Gastrocnemius medialis (tissue), 4 donors: ENCODE measurements at regions not wholly inside any gene's neighbourhood (a gene's known extent, or its start where the extent isn't known, plus 50 kb on each side); places are given as distances from the start of the nearest gene placed in this dataset.

Source experiments
- ATAC-seq, 2 donors: fragments of 150-250 bp; one replicate each; pipeline ENCODE4 v1.9.1; 2016
- DNase-seq, 2 donors: peaks; one replicate each; pipeline ENCODE4 v3.0.0-alpha.2; 2019
- H3K27ac ChIP-seq, 4 donors: fragments of 200-600 bp; sonication (generic); 1 replicate in 1 of 4; 2 replicates in 3 of 4; pipeline ENCODE4 v1.5.1; 2016 to 2018; ENCODE audit warnings: mild to moderate bottlenecking in 2 of 4, moderate library complexity in 1 of 4
- H3K27me3 ChIP-seq, 3 donors: fragments of 200-600 bp; sonication (generic) in 2 of 3; 1 replicate in 1 of 3; 2 replicates in 2 of 3; pipeline versions ENCODE4 v1.5.1 to v1.6.0; 2016 to 2019; ENCODE audit warnings: mild to moderate bottlenecking in 1 of 3, moderate library complexity in 1 of 3
- H3K36me3 ChIP-seq, 2 donors: fragments of 200-600 bp; sonication (generic) in 1 of 2; one replicate each; pipeline ENCODE4 v1.5.1; 2017 to 2018
- H3K4me1 ChIP-seq, 2 donors: fragments of 200-600 bp; sonication (generic) in 1 of 2; one replicate each; pipeline ENCODE4 v1.5.1; 2016 to 2017; ENCODE audit warnings: mild to moderate bottlenecking in 2 of 2
- H3K4me3 ChIP-seq, 4 donors: fragments of 200-600 bp; sonication (generic) in 3 of 4; 1 replicate in 1 of 4; 2 replicates in 3 of 4; pipeline ENCODE4 v1.5.1; 2016 to 2019; ENCODE audit warnings: mild to moderate bottlenecking in 2 of 4
- H3K9me3 ChIP-seq, 3 donors: fragments of 200-600 bp; sonication (generic) in 2 of 3; 1 replicate in 1 of 3; 2 replicates in 2 of 3; pipeline ENCODE4 v1.5.1; 2016 to 2019
- POLR2A ChIP-seq, 2 donors: fragments of 450-650 bp; IDR thresholded peaks; one replicate each; pipeline ENCODE4 v1.6.1; 2017; ENCODE audit warnings: antibody characterized with exemption in 2 of 2, mild to moderate bottlenecking in 2 of 2, moderate library complexity in 2 of 2
- in situ Hi-C, 4 donors: fragments of 200-750 bp; cut with MboI; loops; one replicate each; pipeline versions ENCODE4 v1.15.0 to v1.8.0; 2017; ENCODE audit warnings: low sequenced_read_pairs in 4 of 4
- intact Hi-C: fragments of 100-400 bp; cut with DNase I; formaldehyde crosslinking; loops from one replicate; pipeline ENCODE4 v1.15.1; 2023; ENCODE audit warnings: low total_unique reads
- TF ChIP-seq, protein P1 (sequence below), 5 experiments: fragments of 450-650 bp in 3 of 5; fragments of 200-600 bp in 2 of 5; sonication (generic) in 2 of 5; IDR thresholded peaks in 4 of 5; conservative IDR thresholded peaks in 1 of 5; 1 replicate in 4 of 5; 2 replicates in 1 of 5; pipeline ENCODE4 v1.5.1; 2016 to 2019; ENCODE audit warnings: antibody characterized with exemption in 5 of 5, mild to moderate bottlenecking in 3 of 5, moderate library complexity in 3 of 5

DNA sequence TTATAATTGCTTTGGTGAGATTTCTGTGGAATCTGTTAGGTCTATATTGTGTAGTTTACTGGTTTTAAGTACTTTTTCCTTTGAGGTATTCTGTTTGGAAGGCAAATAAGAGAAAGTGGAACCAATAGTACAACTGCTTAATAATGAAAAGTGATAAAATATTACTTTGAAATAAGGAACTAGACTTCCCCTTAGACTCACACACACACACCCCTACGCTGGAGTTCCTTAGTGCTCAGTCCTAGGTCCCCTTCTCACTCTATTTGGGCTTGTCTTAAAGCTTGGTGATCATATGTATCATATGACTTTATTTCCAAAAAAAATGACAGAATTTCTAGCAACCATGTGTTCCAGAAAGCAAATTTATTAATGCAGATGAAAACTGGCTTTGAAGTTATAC lies 494.0 kb upstream of the TGFBR2 start:
- Histone ChIP-seq H3K9me3 (no peaks in the 10 kb centered on the region), H3K36me3 (no peaks in the 10 kb centered on the region), H3K27me3 (no peaks in the 10 kb centered on the region), H3K4me1 (no peaks in the 10 kb centered on the region), H3K4me3 (no peak overlapping the region), H3K27ac (no peak overlapping the region)
- DNase-seq, result no peak
- TF ChIP-seq, protein P1, sequence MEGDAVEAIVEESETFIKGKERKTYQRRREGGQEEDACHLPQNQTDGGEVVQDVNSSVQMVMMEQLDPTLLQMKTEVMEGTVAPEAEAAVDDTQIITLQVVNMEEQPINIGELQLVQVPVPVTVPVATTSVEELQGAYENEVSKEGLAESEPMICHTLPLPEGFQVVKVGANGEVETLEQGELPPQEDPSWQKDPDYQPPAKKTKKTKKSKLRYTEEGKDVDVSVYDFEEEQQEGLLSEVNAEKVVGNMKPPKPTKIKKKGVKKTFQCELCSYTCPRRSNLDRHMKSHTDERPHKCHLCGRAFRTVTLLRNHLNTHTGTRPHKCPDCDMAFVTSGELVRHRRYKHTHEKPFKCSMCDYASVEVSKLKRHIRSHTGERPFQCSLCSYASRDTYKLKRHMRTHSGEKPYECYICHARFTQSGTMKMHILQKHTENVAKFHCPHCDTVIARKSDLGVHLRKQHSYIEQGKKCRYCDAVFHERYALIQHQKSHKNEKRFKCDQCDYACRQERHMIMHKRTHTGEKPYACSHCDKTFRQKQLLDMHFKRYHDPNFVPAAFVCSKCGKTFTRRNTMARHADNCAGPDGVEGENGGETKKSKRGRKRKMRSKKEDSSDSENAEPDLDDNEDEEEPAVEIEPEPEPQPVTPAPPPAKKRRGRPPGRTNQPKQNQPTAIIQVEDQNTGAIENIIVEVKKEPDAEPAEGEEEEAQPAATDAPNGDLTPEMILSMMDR (IDR thresholded peaks at IDR 0.05 in 4 of 5, conservative IDR thresholded peaks at IDR 0.05 in 1 of 5), result no peak
- TF ChIP-seq POLR2A (IDR thresholded peaks at IDR 0.05), result no peak
- in situ Hi-C loops (loop anchor here in 3 of 4 donors (5.0 to 10.0 kb wide), 3 partner anchors 85 to 582 kb away; no protein-coding TSS in a partner anchor), intact Hi-C loops (loop anchor here (2.0 kb wide), 1 partner anchor 86 kb away; no protein-coding TSS in a partner anchor)
- no peak for ATAC-seq

DNA sequence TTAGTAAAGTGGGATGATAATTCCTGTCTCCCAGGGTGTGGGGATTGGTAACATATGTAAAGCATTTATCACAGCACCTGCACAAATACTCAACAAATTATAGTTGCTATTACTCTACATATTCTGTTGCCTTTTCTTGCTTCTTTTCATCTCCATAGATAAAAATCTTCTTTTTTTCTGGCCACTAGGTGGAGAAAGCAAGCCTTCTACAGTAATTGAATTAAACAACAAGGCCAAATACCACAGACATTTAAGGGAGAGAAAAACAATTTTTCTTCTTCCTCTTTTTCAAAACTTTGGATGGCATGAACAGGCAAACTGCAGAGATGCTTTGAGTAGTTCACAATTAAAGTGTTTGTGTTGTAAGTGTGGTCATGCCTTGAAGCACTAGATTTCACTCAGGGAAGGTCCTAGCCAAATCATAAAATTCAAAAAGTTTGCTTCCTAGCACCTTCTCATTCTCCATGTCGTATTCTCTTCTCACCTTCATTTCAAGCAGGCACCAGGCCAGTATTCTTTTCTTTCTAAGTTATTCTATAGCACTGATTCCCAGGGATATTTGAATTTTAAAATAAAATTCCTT lies 493.4 kb upstream of the TGFBR2 start:
- intact Hi-C loops (loop anchor here (2.0 kb wide), 1 partner anchor 86 kb away; no protein-coding TSS in a partner anchor), in situ Hi-C loops (loop anchor here in 3 of 4 donors (5.0 to 10.0 kb wide), 3 partner anchors 84 to 582 kb away; no protein-coding TSS in a partner anchor)
- no peak overlapping the region for H3K27ac ChIP-seq
- H3K9me3 ChIP-seq, result no peaks in the 10 kb centered on the region
- ATAC-seq, result no peak
- no peak overlapping the region for H3K4me3 ChIP-seq
- no peaks in the 10 kb centered on the region for H3K4me1 ChIP-seq
- TF ChIP-seq, protein P1 (IDR thresholded peaks at IDR 0.05 in 4 of 5, conservative IDR thresholded peaks at IDR 0.05 in 1 of 5), result peak; percentile 38 to 64 (median 50)
- TF ChIP-seq POLR2A (IDR thresholded peaks at IDR 0.05), result no peak
- H3K27me3 ChIP-seq, result no peaks in the 10 kb centered on the region
- no peak for DNase-seq
- H3K36me3 ChIP-seq, result no peaks in the 10 kb centered on the region

DNA sequence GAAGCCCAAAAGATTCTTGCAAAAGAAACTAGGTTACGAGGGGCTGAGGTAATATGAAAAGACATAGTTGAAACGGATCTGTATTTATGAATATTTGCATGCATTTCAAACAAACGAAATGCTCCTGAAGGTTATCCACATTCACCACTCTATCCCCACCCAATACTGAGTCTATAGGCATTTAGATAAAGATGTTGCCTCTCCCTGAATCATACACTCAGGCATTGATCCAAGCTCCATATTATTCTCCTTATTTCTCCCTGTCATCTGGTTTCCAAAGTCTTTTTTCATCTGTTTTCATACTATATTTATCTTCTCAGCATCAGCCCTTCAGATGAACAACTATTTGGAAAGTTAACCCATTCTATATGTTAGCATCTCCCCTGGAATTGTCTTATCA lies 492.5 kb upstream of the TGFBR2 start:
- TF ChIP-seq, protein P1 (IDR thresholded peaks at IDR 0.05 in 4 of 5, conservative IDR thresholded peaks at IDR 0.05 in 1 of 5), result no peak
- TF ChIP-seq POLR2A (IDR thresholded peaks at IDR 0.05), result no peak
- H3K4me3 ChIP-seq, result no peak overlapping the region
- intact Hi-C loops (loop anchor here (2.0 kb wide), 1 partner anchor 85 kb away; no protein-coding TSS in a partner anchor), in situ Hi-C loops (loop anchor here in 3 of 4 donors (5.0 to 10.0 kb wide), 3 partner anchors 83 to 581 kb away; no protein-coding TSS in a partner anchor)
- H3K27me3 ChIP-seq, result no peaks in the 10 kb centered on the region
- no peak overlapping the region for H3K27ac ChIP-seq
- no peaks in the 10 kb centered on the region for H3K36me3 ChIP-seq
- no peaks in the 10 kb centered on the region for H3K9me3 ChIP-seq
- no peaks in the 10 kb centered on the region for H3K4me1 ChIP-seq
- DNase-seq (no peak), ATAC-seq (no peak)

DNA sequence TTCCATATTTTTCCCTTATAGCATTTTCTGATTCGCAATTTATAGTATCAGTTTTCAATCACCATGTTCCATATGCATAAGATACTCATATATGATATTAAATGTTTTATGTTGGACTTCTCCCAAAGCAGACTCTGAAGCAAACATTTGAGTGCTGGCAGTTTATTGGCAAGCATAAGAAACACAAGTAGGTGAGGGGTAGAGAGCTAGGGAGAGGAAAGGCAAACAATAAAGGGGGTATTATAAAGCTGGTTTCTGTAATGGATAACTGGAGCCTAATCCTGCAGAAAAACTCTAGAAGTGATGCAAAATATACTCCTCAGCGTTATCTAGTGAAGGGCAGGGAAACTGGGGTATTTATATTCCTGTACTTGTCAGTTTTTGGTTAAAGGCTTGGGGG lies 491.5 kb upstream of the TGFBR2 start:
- no peaks in the 10 kb centered on the region for H3K9me3 ChIP-seq
- intact Hi-C loops, result loop anchor here (5.0 kb wide), 1 partner anchor 582 kb away; no protein-coding TSS in a partner anchor
- no peak for ATAC-seq
- DNase-seq, result no peak
- no peak overlapping the region for H3K27ac ChIP-seq
- in situ Hi-C loops, result loop anchor here in 3 of 4 donors (5.0 to 10.0 kb wide), 3 partner anchors 82 to 580 kb away; no protein-coding TSS in a partner anchor
- no peak overlapping the region for H3K4me3 ChIP-seq
- no peaks in the 10 kb centered on the region for H3K36me3 ChIP-seq
- no peaks in the 10 kb centered on the region for H3K27me3 ChIP-seq
- no peaks in the 10 kb centered on the region for H3K4me1 ChIP-seq
- no peak for TF ChIP-seq POLR2A (IDR thresholded peaks at IDR 0.05)
- TF ChIP-seq, protein P1 (IDR thresholded peaks at IDR 0.05 in 4 of 5, conservative IDR thresholded peaks at IDR 0.05 in 1 of 5), result no peak
